OCI-LY1 (cell line): ENCODE measurements at regions not wholly inside any gene's neighbourhood (a gene's known extent, or its start where the extent isn't known, plus 50 kb on each side); places are given as distances from the start of the nearest gene placed in this dataset.

ENCODE experiments used
- EZH2 ChIP-seq: fragments of 200-600 bp; sonication (generic), shearing (Covaris generic); IDR thresholded peaks from 2 replicates; pipeline ENCODE4 v1.8.0; 2017; ENCODE audit warnings: borderline replicate concordance, mixed run types, mild to moderate bottlenecking, antibody characterized with exemption, low read length, moderate library complexity, mixed read lengths
- TF ChIP-seq, protein P1 (sequence below): fragments of 200-600 bp; sonication (generic), shearing (Covaris generic); IDR thresholded peaks from 2 replicates; pipeline ENCODE4 v1.5.1; 2017; ENCODE audit warnings: mild to moderate bottlenecking, antibody characterized with exemption, low read length, moderate library complexity, mixed read lengths

DNA sequence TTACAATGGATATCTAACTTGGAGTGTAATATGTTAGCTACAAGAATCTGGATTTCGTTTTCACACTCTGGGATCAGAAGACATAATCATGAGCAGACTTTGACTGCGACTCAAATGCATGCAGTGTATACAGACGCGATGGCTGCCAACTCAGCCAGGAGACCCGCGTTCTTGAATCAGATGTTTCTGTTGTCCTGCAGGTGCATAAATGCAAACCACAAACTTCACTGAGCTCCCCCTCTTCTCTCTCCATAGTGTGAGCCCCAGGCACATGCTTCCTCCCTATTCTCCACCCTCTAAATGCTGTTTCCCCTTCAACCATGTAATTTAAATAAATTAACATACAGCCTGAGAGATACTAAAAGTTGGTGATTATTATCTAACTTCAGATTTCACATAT is 347.9 kb downstream of the DCHS2 start:
- no peak for TF ChIP-seq EZH2
- TF ChIP-seq, protein P1, sequence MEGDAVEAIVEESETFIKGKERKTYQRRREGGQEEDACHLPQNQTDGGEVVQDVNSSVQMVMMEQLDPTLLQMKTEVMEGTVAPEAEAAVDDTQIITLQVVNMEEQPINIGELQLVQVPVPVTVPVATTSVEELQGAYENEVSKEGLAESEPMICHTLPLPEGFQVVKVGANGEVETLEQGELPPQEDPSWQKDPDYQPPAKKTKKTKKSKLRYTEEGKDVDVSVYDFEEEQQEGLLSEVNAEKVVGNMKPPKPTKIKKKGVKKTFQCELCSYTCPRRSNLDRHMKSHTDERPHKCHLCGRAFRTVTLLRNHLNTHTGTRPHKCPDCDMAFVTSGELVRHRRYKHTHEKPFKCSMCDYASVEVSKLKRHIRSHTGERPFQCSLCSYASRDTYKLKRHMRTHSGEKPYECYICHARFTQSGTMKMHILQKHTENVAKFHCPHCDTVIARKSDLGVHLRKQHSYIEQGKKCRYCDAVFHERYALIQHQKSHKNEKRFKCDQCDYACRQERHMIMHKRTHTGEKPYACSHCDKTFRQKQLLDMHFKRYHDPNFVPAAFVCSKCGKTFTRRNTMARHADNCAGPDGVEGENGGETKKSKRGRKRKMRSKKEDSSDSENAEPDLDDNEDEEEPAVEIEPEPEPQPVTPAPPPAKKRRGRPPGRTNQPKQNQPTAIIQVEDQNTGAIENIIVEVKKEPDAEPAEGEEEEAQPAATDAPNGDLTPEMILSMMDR = no peak
